GM19035 (cell line): ENCODE measurements at regions not wholly inside any gene's neighbourhood (a gene's known extent, or its start where the extent isn't known, plus 50 kb on each side); places are given as distances from the start of the nearest gene placed in this dataset.
"Not testable (repeated sequence)": the region's sequence is repeated elsewhere in the genome, so short reads cannot be mapped to it uniquely, and the experiment has no call there.

Experiments used
- ATAC-seq: cut with Tn5 transposase; IDR thresholded peaks from one replicate; pipeline ENCODE4 v1.9.1; 2021; ENCODE audit not compliant: unreplicated experiment

DNA sequence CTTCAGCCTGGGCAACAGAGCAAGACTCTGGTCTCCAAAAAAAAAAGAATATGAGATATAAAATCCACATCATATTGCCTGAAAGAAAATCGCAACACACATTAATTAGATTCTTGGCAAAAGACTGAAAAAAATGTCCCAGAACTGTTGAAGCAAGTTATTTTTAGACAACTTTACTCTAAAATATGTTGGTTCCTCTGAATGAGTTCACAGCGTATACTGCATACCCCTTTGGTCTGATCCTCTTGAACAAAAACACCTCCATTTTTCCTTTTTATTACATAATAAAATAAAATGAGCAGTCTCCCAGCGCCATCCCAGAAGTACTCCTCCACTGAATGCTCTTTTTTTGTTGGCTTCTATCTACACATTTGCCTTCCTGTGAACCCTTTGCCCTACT, 126.0 kb upstream of the TMEM170B start:
- no peak for ATAC-seq

DNA sequence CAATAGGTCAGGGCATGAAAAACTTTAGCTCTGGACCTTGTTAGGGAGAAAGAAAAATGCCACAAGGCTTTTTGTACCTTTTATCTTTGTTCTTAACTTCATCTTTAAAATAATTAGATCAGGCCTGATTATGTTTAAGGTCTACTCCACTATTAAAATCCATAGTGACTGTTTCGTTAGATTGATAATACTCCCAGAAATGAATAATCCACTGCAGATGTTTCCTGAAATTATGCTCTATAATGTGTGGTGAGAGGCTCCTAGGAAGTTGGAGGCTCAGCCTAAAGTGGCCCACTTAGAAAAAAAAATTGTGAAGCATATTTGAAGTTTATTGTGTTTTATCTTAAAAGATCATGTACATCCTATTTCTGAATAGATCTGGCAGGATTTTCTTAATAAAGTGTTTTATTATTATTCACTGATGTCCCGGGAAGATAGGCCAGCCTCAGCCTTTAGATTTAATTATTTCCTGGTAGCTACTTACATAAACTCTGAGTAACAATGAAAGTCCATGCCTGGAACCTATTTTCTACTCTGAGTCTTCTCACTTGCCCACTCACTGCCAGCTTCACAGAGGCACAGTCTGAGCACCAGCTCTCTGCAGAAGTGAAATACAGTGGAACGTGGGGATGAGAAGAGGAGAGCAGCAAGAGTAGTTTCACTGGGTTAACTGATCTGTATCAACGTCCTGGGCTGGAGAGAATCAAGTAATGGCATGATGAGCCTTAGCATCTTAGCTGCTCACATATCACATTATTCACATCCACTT, 126.8 kb upstream of the TMEM170B start:
- no peak for ATAC-seq

GRCh38 chr6:11409371-11409770, 128.2 kb upstream of the TMEM170B start:
- no peak for ATAC-seq

DNA sequence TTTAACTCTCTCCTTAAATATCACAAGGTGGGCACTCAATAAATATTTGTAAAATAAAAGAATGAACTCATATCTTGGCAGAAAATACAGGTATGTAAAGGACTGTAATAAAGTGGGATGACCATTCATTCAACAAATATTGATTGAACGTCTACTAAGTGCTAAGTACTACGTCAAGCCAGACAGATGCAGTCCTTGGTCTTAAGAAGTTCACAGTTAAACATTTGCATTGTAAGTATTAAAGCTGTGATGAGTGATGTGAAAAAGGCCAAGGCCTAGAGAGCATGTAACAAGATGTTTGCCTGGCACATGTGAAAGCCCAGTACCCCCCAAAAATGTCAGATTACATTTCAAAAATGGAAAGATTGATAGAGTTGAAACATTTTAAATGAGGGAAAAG, 130.1 kb upstream of the TMEM170B start:
- ATAC-seq, result no peak

DNA sequence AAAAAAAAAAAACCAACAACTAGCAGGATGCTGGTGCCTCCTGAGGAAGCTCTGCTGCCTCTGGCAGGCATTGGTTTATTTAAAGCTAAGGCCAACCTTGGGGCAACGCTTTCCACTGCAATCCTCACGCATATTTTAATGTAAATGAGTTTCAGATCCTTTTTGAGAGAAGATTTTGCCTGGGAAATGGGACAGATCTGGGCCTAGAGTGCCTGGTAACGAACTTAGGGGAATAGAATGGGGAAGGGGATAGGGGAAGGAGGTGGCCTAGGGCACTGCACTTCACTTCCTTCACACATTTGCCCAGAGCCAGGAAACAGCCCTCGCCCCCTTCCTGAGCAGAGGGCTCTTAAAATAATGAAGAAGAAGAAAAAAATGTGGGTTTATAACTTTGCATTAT, 132.7 kb upstream of the TMEM170B start:
- ATAC-seq, result no peak

DNA sequence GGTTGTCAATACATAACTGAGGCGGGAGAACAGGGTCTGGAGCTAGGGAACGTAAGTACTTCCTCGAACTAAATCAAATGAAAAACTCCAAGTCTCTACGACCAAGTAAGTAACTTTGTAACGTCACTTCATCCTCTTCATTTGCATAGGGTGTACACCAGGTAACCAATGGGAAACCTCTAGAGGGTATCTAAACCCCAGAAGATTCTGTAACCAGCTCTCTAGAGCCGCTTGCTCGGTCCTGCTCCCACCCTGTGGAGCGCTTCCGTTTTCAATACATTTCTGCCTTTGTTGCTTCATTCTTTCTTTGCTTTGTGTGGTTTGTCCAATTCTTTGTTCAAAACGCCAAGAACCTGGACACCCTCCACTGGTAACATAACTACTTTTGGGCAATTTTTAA, 133.5 kb upstream of the TMEM170B start:
- ATAC-seq, result no peak

- no peak for ATAC-seq
Observed at GRCh38 chr6:11403035-11403601, 134.4 kb upstream of the TMEM170B start.

GRCh38 chr6:11402581-11402980, 135.0 kb upstream of the TMEM170B start:
- ATAC-seq, result not testable (repeated sequence)

- ATAC-seq, result not testable (repeated sequence)
Observed at GRCh38 chr6:11401954-11402353, 135.6 kb upstream of the TMEM170B start.

GRCh38 chr6:11398451-11399326, 138.9 kb upstream of the TMEM170B start:
- no peak for ATAC-seq

- ATAC-seq, result no peak
Observed at GRCh38 chr6:11397622-11398450, 139.7 kb upstream of the TMEM170B start.

GRCh38 chr6:11396860-11397259, 140.7 kb upstream of the TMEM170B start:
- no peak for ATAC-seq

DNA sequence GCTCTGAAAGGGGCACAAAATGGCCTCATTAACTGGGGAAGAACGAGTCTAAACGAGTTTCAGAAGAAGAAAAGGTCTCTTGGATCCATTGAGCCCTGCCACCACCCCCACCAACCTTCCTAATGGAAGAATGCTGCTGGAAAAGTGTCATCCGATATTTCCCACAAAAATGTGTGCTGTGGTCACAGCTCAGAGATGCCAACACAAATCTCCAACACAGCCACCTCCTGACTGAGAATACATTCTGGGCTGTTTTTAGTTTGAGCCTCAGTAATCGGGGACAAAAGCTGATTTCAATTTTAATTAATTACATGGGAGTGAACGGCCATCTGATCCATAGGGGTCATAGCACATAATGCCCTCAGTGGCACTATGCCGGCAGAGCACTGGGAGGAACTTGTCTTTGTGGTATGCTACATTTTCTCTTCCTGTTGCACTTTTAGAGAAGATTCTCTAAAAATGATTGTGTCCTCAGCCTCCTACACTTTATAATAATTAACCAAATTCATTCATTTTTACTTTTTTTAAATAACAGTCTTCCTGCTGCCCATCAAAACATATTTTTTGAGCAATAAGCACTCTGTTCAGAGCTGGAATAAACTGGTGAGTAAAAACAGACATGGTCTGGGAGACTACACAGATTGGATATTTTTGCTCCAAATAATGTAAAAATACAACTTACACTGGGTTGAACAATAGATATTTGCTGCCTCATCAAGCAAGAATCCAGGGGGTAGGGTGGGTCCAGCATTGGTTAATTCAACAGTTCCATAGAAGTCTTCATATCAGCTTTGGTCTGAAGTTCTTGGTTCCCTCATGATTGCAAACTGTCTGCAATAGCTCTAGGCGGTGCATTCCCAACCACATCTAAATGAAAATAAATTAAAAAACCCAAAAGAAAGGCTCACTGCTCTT, 143.6 kb upstream of the TMEM170B start:
- ATAC-seq, result no peak

GRCh38 chr6:11392778-11393507, 144.6 kb upstream of the TMEM170B start:
- no peak for ATAC-seq

DNA sequence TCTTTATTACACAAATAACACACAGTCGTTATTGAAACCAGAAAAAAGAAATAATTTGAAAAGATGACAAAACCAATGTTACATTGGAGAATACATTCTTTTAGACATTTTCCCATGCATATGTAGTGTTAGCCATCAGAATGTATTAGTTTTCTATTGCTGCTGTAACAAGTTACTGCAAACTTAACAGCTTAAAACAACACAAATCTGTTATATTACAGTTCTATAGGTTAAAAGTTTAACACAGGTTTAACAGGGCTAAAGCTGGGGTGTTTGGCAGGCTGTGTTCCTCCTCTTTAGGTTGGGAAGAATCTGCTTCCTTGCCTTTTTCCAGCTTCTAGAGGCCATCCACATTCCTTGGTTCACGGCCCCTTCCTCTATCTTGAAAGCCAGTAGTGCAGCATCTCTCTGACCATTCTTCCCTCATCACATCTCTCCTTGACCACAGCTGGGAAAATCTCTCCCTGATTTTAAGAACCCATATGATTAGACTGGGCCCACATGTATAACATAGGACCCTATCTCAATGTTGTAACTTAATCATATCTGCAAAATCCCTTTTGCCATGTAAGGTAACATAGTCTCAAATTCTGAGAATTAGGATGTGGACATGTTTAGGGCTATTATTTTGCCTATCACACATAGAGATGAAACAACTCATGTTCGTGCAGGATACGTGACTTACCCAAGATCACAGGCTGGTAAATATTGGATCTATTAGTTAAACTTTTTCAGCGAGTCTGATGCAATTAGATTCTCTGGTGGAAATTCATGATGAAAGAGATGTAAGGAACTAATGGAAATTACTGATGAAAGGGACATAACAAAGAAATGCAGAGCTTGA, 145.4 kb upstream of the TMEM170B start:
- no peak for ATAC-seq

GRCh38 chr6:11389977-11390376, 147.6 kb upstream of the TMEM170B start:
- ATAC-seq, result no peak

- no peak for ATAC-seq
Observed at GRCh38 chr6:11388983-11389944, 148.3 kb upstream of the TMEM170B start.
